ENCODE measurements at regions not wholly inside any gene's neighbourhood (a gene's known extent, or its start where the extent isn't known, plus 50 kb on each side); places are given as distances from the start of the nearest gene placed in this dataset.

GRCh38 chr10:7084280-7085005 lies 326.4 kb downstream of the SFMBT2 start:
- no peaks in the 10 kb centered on the region for H3K36me3 ChIP-seq (ENCODE audit: insufficient read depth, insufficient read length, low read length)
- no peak for DNase-seq (ENCODE audit: low read depth, low spot score)
- H3K4me3 ChIP-seq (ENCODE audit: insufficient read length, low read depth): no peak overlapping the region
- TF ChIP-seq SUZ12 (IDR thresholded peaks at IDR 0.05; ENCODE audit: extremely low read depth, insufficient read depth, insufficient read length) (no peak), YY1 (IDR thresholded peaks at IDR 0.05; ENCODE audit: insufficient read depth, insufficient read length) (no peak), ZNF274 (IDR thresholded peaks at IDR 0.05; ENCODE audit: low read depth, low read length) (no peak)
- no peaks in the 10 kb centered on the region for H3K9me3 ChIP-seq (ENCODE audit: insufficient read depth, low read length)
- H3K27me3 ChIP-seq (ENCODE audit: insufficient read depth, insufficient read length): no peaks in the 10 kb centered on the region
- H3K4me1 ChIP-seq (ENCODE audit: insufficient read depth, insufficient read length): peaks cover 6% of the 10 kb centered on the region
- no peak overlapping the region for H3K9ac ChIP-seq (ENCODE audit: insufficient read length, low read depth)

DNA sequence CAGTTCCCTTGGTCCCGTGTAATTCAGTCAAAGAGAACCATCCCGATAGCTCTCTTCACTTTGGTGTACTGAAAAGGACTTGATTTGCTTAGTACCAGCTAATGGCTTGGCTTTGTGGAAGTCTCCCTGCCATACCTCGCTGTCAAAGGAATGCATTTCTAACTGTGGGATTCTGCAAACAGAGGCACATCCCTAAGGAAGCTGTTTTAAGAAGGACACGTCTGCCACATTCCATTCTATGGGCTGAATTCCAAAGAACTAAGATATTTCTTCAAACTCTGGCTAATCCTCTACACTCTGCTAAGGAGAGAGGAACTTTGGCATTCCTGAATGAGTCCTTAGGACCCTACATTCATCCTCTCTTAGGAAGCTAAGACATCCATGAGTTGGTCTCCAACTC lies 327.9 kb downstream of the SFMBT2 start:
- no peak overlapping the region for H3K9ac ChIP-seq (ENCODE audit: insufficient read length, low read depth)
- DNase-seq (ENCODE audit: low read depth, low spot score): peak; percentile 55
- no peaks in the 10 kb centered on the region for H3K27me3 ChIP-seq (ENCODE audit: insufficient read depth, insufficient read length)
- H3K36me3 ChIP-seq (ENCODE audit: insufficient read depth, insufficient read length, low read length): no peaks in the 10 kb centered on the region
- H3K4me1 ChIP-seq (ENCODE audit: insufficient read depth, insufficient read length): peaks cover 6% of the 10 kb centered on the region
- no peak for TF ChIP-seq YY1 (IDR thresholded peaks at IDR 0.05; ENCODE audit: insufficient read depth, insufficient read length)
- TF ChIP-seq SUZ12 (IDR thresholded peaks at IDR 0.05; ENCODE audit: extremely low read depth, insufficient read depth, insufficient read length): no peak
- TF ChIP-seq ZNF274 (IDR thresholded peaks at IDR 0.05; ENCODE audit: low read depth, low read length): no peak
- H3K4me3 ChIP-seq (ENCODE audit: insufficient read length, low read depth): no peak overlapping the region
- H3K9me3 ChIP-seq (ENCODE audit: insufficient read depth, low read length): no peaks in the 10 kb centered on the region

DNA sequence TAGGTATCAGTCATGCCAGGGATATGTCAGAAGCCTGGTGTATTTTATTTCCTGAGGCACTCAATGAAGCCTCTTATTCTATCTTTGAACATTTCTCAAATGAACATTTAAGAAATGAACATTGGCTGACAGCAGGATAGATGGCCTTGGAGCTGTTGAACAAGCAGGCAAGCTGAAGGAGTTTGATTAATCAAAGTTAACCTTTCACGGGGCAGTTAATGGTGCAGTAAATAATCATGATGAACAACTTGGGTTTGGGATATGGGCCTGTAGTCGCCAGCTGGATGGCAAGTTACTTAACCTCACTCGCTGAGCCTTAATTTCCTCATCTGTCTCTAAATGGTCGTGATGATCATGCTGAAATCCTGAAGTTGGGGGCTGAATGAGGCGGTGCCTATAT lies 333.0 kb downstream of the SFMBT2 start:
- Histone ChIP-seq H3K4me3 (ENCODE audit: insufficient read length, low read depth) (no peak overlapping the region), H3K9ac (ENCODE audit: insufficient read length, low read depth) (no peak overlapping the region), H3K27me3 (ENCODE audit: insufficient read depth, insufficient read length) (no peaks in the 10 kb centered on the region), H3K36me3 (ENCODE audit: insufficient read depth, insufficient read length, low read length) (no peaks in the 10 kb centered on the region), H3K9me3 (ENCODE audit: insufficient read depth, low read length) (no peaks in the 10 kb centered on the region), H3K4me1 (ENCODE audit: insufficient read depth, insufficient read length) (peaks cover 3% of the 10 kb centered on the region)
- no peak for DNase-seq (ENCODE audit: low read depth, low spot score)
- no peak for TF ChIP-seq SUZ12 (IDR thresholded peaks at IDR 0.05; ENCODE audit: extremely low read depth, insufficient read depth, insufficient read length)
- TF ChIP-seq YY1 (IDR thresholded peaks at IDR 0.05; ENCODE audit: insufficient read depth, insufficient read length): no peak

DNA sequence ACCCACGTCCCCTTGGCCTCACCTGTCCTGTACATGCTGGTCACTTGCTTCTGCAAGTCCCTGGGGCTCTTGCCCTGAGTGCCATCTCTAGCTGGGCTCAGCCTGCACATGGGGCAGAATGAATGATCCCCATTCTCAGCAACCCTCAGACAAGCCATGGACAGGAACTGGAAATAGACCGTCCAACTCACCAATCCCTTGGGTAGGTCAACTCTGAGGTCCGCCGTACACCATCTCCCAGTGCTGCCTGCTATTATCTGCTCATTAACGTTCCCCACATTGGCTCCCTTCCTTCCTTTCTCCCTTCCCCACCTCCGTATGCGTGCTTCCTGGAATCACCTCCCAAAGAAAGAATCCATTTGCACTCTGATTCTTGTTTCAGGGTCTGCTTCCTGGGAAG lies 335.0 kb downstream of the SFMBT2 start:
- H3K36me3 ChIP-seq (ENCODE audit: insufficient read depth, insufficient read length, low read length): no peaks in the 10 kb centered on the region
- TF ChIP-seq YY1 (IDR thresholded peaks at IDR 0.05; ENCODE audit: insufficient read depth, insufficient read length) (no peak), SUZ12 (IDR thresholded peaks at IDR 0.05; ENCODE audit: extremely low read depth, insufficient read depth, insufficient read length) (no peak), ZNF274 (IDR thresholded peaks at IDR 0.05; ENCODE audit: low read depth, low read length) (no peak)
- no peaks in the 10 kb centered on the region for H3K9me3 ChIP-seq (ENCODE audit: insufficient read depth, low read length)
- no peak for DNase-seq (ENCODE audit: low read depth, low spot score)
- H3K9ac ChIP-seq (ENCODE audit: insufficient read length, low read depth): no peak overlapping the region
- no peaks in the 10 kb centered on the region for H3K4me1 ChIP-seq (ENCODE audit: insufficient read depth, insufficient read length)
- no peaks in the 10 kb centered on the region for H3K27me3 ChIP-seq (ENCODE audit: insufficient read depth, insufficient read length)
- H3K4me3 ChIP-seq (ENCODE audit: insufficient read length, low read depth): no peak overlapping the region

GRCh38 chr10:7075110-7075509 lies 335.7 kb downstream of the SFMBT2 start:
- TF ChIP-seq ZNF274 (IDR thresholded peaks at IDR 0.05; ENCODE audit: low read depth, low read length) (no peak), YY1 (IDR thresholded peaks at IDR 0.05; ENCODE audit: insufficient read depth, insufficient read length) (no peak), SUZ12 (IDR thresholded peaks at IDR 0.05; ENCODE audit: extremely low read depth, insufficient read depth, insufficient read length) (no peak)
- Histone ChIP-seq H3K36me3 (ENCODE audit: insufficient read depth, insufficient read length, low read length) (no peaks in the 10 kb centered on the region), H3K4me1 (ENCODE audit: insufficient read depth, insufficient read length) (no peaks in the 10 kb centered on the region), H3K9ac (ENCODE audit: insufficient read length, low read depth) (no peak overlapping the region), H3K27me3 (ENCODE audit: insufficient read depth, insufficient read length) (no peaks in the 10 kb centered on the region), H3K4me3 (ENCODE audit: insufficient read length, low read depth) (no peak overlapping the region), H3K9me3 (ENCODE audit: insufficient read depth, low read length) (no peaks in the 10 kb centered on the region)
- no peak for DNase-seq (ENCODE audit: low read depth, low spot score)

DNA sequence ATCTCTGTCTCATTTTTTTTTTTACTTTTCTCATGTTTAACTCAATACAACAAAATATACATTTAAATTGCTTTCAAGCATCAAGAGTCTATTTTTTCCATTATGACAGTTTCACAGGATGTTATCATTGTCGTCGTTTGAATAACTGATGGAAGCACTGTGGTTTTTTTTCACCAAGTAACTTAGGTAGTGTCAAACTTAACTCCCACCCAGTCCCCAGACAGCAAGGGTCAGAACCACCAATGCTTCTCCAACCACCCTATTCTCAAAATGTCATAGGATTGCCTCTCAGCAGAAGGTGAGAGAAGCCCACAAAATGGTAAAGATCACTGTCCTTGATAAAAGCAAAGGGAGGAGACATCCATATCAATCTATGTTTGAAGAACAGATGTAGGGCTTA lies 339.4 kb downstream of the SFMBT2 start:
- Histone ChIP-seq H3K27me3 (ENCODE audit: insufficient read depth, insufficient read length) (no peaks in the 10 kb centered on the region), H3K36me3 (ENCODE audit: insufficient read depth, insufficient read length, low read length) (no peaks in the 10 kb centered on the region), H3K9me3 (ENCODE audit: insufficient read depth, low read length) (no peaks in the 10 kb centered on the region), H3K4me1 (ENCODE audit: insufficient read depth, insufficient read length) (no peaks in the 10 kb centered on the region), H3K9ac (ENCODE audit: insufficient read length, low read depth) (no peak overlapping the region), H3K4me3 (ENCODE audit: insufficient read length, low read depth) (no peak overlapping the region)
- TF ChIP-seq ZNF274 (IDR thresholded peaks at IDR 0.05; ENCODE audit: low read depth, low read length) (no peak), SUZ12 (IDR thresholded peaks at IDR 0.05; ENCODE audit: extremely low read depth, insufficient read depth, insufficient read length) (no peak), YY1 (IDR thresholded peaks at IDR 0.05; ENCODE audit: insufficient read depth, insufficient read length) (no peak)
- DNase-seq (ENCODE audit: low read depth, low spot score): no peak

- DNase-seq (ENCODE audit: low read depth, low spot score): no peak
- Histone ChIP-seq H3K36me3 (ENCODE audit: insufficient read depth, insufficient read length, low read length) (no peaks in the 10 kb centered on the region), H3K9ac (ENCODE audit: insufficient read length, low read depth) (no peak overlapping the region), H3K4me3 (ENCODE audit: insufficient read length, low read depth) (no peak overlapping the region), H3K27me3 (ENCODE audit: insufficient read depth, insufficient read length) (no peaks in the 10 kb centered on the region), H3K4me1 (ENCODE audit: insufficient read depth, insufficient read length) (no peaks in the 10 kb centered on the region), H3K9me3 (ENCODE audit: insufficient read depth, low read length) (no peaks in the 10 kb centered on the region)
- no peak for TF ChIP-seq YY1 (IDR thresholded peaks at IDR 0.05; ENCODE audit: insufficient read depth, insufficient read length)
- no peak for TF ChIP-seq ZNF274 (IDR thresholded peaks at IDR 0.05; ENCODE audit: low read depth, low read length)
- TF ChIP-seq SUZ12 (IDR thresholded peaks at IDR 0.05; ENCODE audit: extremely low read depth, insufficient read depth, insufficient read length): no peak
Measured at GRCh38 chr10:7070950-7071349, 339.9 kb downstream of the SFMBT2 start.

Data from NT2/D1 (cell line).